ENCODE measurements at regions not wholly inside any gene's neighbourhood (a gene's known extent, or its start where the extent isn't known, plus 50 kb on each side); places are given as distances from the start of the nearest gene placed in this dataset.

DNA sequence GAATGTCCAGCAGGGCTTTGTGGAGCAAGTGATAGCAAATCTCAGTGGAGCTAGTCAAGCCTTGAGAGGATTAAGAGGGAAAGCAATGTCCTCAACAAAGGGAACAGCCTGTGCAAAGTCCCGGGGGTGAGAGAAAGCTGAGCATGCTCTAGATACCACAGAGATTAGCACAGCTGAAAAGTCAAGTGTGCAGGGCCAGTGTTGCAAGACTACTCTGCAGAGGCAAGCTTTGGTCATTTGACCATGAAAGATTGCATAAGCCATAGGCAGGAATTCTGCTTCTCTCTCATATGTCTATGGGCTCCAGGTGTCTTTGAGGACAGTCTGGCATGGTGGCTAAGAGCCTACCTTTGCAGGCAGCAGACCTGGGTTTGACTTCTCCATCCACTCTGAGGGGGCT lies 181.0 kb upstream of the JUN start:
- Histone ChIP-seq H3K27ac (ENCODE audit: low read depth, low read length, poor library complexity, severe bottlenecking) (no peak overlapping the region), H3K27me3 (replicated peaks; ENCODE audit: insufficient read depth, low read depth, low read length, poor library complexity) (no peaks in the 10 kb centered on the region), H3K9me3 (ENCODE audit: low read depth, low read length, poor library complexity, severe bottlenecking) (no peaks in the 10 kb centered on the region), H3K4me1 (ENCODE audit: insufficient read depth, low read length, poor library complexity, severe bottlenecking) (no peaks in the 10 kb centered on the region), H3K4me3 (ENCODE audit: low read depth, low read length, poor library complexity, severe bottlenecking) (no peak overlapping the region), H3K36me3 (ENCODE audit: insufficient read depth, low read length, poor library complexity, severe bottlenecking) (no peaks in the 10 kb centered on the region)
- TF ChIP-seq, protein P1, sequence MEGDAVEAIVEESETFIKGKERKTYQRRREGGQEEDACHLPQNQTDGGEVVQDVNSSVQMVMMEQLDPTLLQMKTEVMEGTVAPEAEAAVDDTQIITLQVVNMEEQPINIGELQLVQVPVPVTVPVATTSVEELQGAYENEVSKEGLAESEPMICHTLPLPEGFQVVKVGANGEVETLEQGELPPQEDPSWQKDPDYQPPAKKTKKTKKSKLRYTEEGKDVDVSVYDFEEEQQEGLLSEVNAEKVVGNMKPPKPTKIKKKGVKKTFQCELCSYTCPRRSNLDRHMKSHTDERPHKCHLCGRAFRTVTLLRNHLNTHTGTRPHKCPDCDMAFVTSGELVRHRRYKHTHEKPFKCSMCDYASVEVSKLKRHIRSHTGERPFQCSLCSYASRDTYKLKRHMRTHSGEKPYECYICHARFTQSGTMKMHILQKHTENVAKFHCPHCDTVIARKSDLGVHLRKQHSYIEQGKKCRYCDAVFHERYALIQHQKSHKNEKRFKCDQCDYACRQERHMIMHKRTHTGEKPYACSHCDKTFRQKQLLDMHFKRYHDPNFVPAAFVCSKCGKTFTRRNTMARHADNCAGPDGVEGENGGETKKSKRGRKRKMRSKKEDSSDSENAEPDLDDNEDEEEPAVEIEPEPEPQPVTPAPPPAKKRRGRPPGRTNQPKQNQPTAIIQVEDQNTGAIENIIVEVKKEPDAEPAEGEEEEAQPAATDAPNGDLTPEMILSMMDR (conservative IDR thresholded peaks at IDR 0.05; ENCODE audit: low read depth, low read length) = no peak
- TF ChIP-seq EZH2 (IDR thresholded peaks at IDR 0.05; ENCODE audit: borderline replicate concordance, low read depth, low read length, poor library complexity, severe bottlenecking) = no peak
- no TSS peak for BruUV-seq (replicated peaks)
- no peak for DNase-seq (ENCODE audit: low spot score)
- intact Hi-C loops (cut with micrococcal nuclease; ENCODE audit: unreplicated experiment) = no loop called here
- POLR2A ChIA-PET (ENCODE audit: low non-redundant PET) = no interaction called here
- CTCF ChIA-PET = no interaction called here

DNA sequence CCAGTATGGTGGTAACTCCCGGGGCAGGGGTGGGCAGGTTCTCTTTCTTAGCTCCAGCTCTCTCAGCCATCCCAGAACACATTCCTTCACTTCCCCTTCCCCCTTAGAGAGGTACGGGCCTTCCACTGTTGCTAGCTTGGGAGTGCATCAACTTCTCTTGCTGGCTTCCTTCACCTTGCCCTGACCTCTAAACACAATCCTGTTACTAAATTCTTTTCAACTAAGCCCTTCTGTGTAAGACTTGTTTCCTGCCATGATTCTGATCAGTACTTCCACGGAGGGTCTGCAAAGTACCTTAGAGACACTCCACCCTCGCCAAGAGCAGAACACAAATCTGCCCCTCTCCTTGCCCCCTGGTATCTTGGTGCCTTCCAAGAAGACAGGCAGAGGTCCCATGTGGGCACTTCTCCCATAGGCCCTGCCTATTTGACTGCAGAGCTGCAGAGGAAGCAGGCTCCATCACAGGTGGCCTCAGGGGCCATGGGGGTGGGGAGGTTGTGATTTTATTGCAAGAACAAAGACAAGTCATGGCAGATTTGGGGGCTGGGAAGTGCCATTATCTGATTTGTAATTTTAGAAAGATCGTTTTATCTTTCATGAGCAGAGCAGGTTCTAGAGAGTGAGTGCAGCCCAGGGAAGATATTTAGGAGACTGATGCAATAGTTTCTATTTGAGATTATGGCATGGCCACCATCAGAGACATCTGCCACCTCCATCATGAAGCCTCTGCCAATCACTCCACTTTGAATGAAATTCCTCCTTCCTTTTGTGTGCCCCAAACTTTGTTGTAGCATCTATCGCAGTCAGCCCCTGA lies 182.5 kb upstream of the JUN start:
- ChIA-PET POLR2A (ENCODE audit: low non-redundant PET) (no interaction called here), CTCF (no interaction called here)
- H3K4me3 ChIP-seq (ENCODE audit: low read depth, low read length, poor library complexity, severe bottlenecking) = no peak overlapping the region
- no peak overlapping the region for H3K27ac ChIP-seq (ENCODE audit: low read depth, low read length, poor library complexity, severe bottlenecking)
- no peaks in the 10 kb centered on the region for H3K4me1 ChIP-seq (ENCODE audit: insufficient read depth, low read length, poor library complexity, severe bottlenecking)
- H3K27me3 ChIP-seq (replicated peaks; ENCODE audit: insufficient read depth, low read depth, low read length, poor library complexity) = no peaks in the 10 kb centered on the region
- H3K36me3 ChIP-seq (ENCODE audit: insufficient read depth, low read length, poor library complexity, severe bottlenecking) = no peaks in the 10 kb centered on the region
- H3K9me3 ChIP-seq (ENCODE audit: low read depth, low read length, poor library complexity, severe bottlenecking) = no peaks in the 10 kb centered on the region
- TF ChIP-seq EZH2 (IDR thresholded peaks at IDR 0.05; ENCODE audit: borderline replicate concordance, low read depth, low read length, poor library complexity, severe bottlenecking) = no peak
- TF ChIP-seq, protein P1 (conservative IDR thresholded peaks at IDR 0.05; ENCODE audit: low read depth, low read length) = no peak
- no TSS peak for BruUV-seq (replicated peaks)
- intact Hi-C loops (cut with micrococcal nuclease; ENCODE audit: unreplicated experiment) = no loop called here
- no peak for DNase-seq (ENCODE audit: low spot score)

GRCh38 chr1:58966917-58967740 lies 183.3 kb upstream of the JUN start:
- Histone ChIP-seq H3K27ac (ENCODE audit: low read depth, low read length, poor library complexity, severe bottlenecking) (no peak overlapping the region), H3K9me3 (ENCODE audit: low read depth, low read length, poor library complexity, severe bottlenecking) (no peaks in the 10 kb centered on the region), H3K4me1 (ENCODE audit: insufficient read depth, low read length, poor library complexity, severe bottlenecking) (no peaks in the 10 kb centered on the region), H3K4me3 (ENCODE audit: low read depth, low read length, poor library complexity, severe bottlenecking) (no peak overlapping the region), H3K27me3 (replicated peaks; ENCODE audit: insufficient read depth, low read depth, low read length, poor library complexity) (no peaks in the 10 kb centered on the region), H3K36me3 (ENCODE audit: insufficient read depth, low read length, poor library complexity, severe bottlenecking) (no peaks in the 10 kb centered on the region)
- no peak for TF ChIP-seq EZH2 (IDR thresholded peaks at IDR 0.05; ENCODE audit: borderline replicate concordance, low read depth, low read length, poor library complexity, severe bottlenecking)
- TF ChIP-seq, protein P1 (conservative IDR thresholded peaks at IDR 0.05; ENCODE audit: low read depth, low read length) = no peak
- no TSS peak for BruUV-seq (replicated peaks)
- intact Hi-C loops (cut with micrococcal nuclease; ENCODE audit: unreplicated experiment) = no loop called here
- no peak for DNase-seq (ENCODE audit: low spot score)
- ChIA-PET CTCF (no interaction called here), POLR2A (ENCODE audit: low non-redundant PET) (no interaction called here)

Data from A673 (cell line).